Limb (tissue), 2 donors: ENCODE measurements at regions not wholly inside any gene's neighbourhood (a gene's known extent, or its start where the extent isn't known, plus 50 kb on each side); places are given as distances from the start of the nearest gene placed in this dataset.
"Not testable (repeated sequence)": the region's sequence is repeated elsewhere in the genome, so short reads cannot be mapped to it uniquely, and the experiment has no call there.

Source experiments
- DNase-seq, 2 donors: peaks; one replicate each; pipeline ENCODE4 v3.0.0-alpha.2; 2016; ENCODE audit errors: extremely low spot score in 2 of 2

- no peak for DNase-seq
Observed at GRCh38 chr1:208709981-208710380, 465.8 kb upstream of the PLXNA2 start.

GRCh38 chr1:208714323-208714722 lies 470.1 kb upstream of the PLXNA2 start:
- no peak for DNase-seq

- no peak for DNase-seq
Observed at GRCh38 chr1:208717525-208717924, 473.3 kb upstream of the PLXNA2 start.

GRCh38 chr1:208722592-208722991 lies 478.4 kb upstream of the PLXNA2 start:
- no peak for DNase-seq

GRCh38 chr1:208724079-208724478 lies 479.9 kb upstream of the PLXNA2 start:
- no peak for DNase-seq

- DNase-seq = no peak
Observed at GRCh38 chr1:208728815-208729214, 484.6 kb upstream of the PLXNA2 start.

- no peak for DNase-seq
Observed at GRCh38 chr1:208731981-208732821, 488.0 kb upstream of the PLXNA2 start.

- DNase-seq = no peak
Observed at GRCh38 chr1:208737161-208737560, 493.0 kb upstream of the PLXNA2 start.

GRCh38 chr1:208737922-208738321 lies 493.7 kb upstream of the PLXNA2 start:
- DNase-seq = no peak

- DNase-seq = not testable (repeated sequence)
Observed at GRCh38 chr1:208739636-208740035, 495.5 kb upstream of the PLXNA2 start.

GRCh38 chr1:208741296-208741695 lies 497.1 kb upstream of the PLXNA2 start:
- no peak for DNase-seq

GRCh38 chr1:208743361-208743760 lies 499.2 kb upstream of the PLXNA2 start:
- DNase-seq = no peak

GRCh38 chr1:208747979-208748378 lies 503.8 kb upstream of the PLXNA2 start:
- no peak for DNase-seq

GRCh38 chr1:208748387-208749165 lies 504.4 kb upstream of the PLXNA2 start:
- no peak for DNase-seq

GRCh38 chr1:208756339-208756981 lies 512.3 kb upstream of the PLXNA2 start:
- DNase-seq = no peak

GRCh38 chr1:208757846-208758245 lies 513.7 kb upstream of the PLXNA2 start:
- no peak for DNase-seq

GRCh38 chr1:208759255-208759654 lies 515.1 kb upstream of the PLXNA2 start:
- no peak for DNase-seq

GRCh38 chr1:208763971-208764370 lies 519.8 kb upstream of the PLXNA2 start:
- no peak for DNase-seq

GRCh38 chr1:208766832-208767231 lies 522.6 kb upstream of the PLXNA2 start:
- DNase-seq = no peak

GRCh38 chr1:208767816-208768215 lies 523.6 kb upstream of the PLXNA2 start:
- no peak for DNase-seq

- DNase-seq = no peak
Observed at GRCh38 chr1:208772891-208773290, 528.7 kb upstream of the PLXNA2 start.

GRCh38 chr1:208775841-208776240 lies 531.7 kb upstream of the PLXNA2 start:
- no peak for DNase-seq
